G401 (cell line): ENCODE measurements at regions not wholly inside any gene's neighbourhood (a gene's known extent, or its start where the extent isn't known, plus 50 kb on each side); places are given as distances from the start of the nearest gene placed in this dataset.

ENCODE experiments used
- DNase-seq: peaks from one replicate; pipeline ENCODE4 v3.0.0-alpha.2; 2015; ENCODE audit warnings: low spot score
- in situ Hi-C: cut with HindIII; loops from 2 replicates; pipeline ENCODE4 v1.10.0; 2016; ENCODE audit warnings: low sequenced_read_pairs, mixed read lengths

DNA sequence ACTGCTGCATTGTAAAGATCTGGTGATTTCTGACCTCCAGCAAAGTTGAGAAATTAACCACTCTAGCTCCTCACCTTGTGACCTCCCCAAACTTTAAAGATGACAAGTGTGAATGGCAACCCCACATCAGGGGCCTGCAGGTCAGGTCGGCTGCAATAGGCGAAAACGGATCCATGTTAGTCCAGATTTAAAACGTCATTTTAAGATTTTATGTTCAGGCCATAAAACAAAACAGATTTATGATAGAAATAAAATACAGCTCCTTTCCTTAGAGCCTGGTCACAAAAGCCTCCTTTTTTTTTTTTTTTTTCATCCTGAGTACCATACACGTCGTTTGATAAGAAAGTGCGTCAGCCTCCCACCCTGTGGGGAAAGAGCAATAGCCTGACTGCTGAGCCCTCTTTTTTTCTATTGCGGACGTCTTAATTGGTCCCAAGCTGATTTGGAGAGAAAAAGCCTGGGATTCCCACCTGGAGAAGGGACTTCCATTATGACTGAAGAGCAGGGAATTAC is 519.2 kb upstream of the NOX3 start:
- in situ Hi-C loops, result no loop called here
- no peak for DNase-seq

DNA sequence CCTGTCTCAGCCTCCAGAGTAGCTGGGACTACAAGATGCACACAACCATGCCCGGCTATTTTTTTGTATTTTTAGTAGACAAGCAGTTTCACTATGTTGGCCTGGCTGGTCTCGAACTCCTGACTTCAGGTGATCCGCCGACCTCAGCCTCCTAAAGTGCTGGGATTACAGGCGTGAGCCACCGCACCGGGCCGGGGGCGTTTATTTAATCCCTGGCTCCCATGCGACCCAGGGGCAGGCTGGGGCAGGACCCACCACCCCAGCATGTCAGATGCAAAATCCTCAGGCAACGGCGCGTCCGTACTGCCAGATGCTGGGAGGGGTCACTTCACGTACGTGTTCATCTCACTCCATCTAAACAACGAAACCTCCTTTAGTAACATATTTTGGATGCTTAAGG is 518.7 kb upstream of the NOX3 start:
- in situ Hi-C loops, result no loop called here
- no peak for DNase-seq

DNA sequence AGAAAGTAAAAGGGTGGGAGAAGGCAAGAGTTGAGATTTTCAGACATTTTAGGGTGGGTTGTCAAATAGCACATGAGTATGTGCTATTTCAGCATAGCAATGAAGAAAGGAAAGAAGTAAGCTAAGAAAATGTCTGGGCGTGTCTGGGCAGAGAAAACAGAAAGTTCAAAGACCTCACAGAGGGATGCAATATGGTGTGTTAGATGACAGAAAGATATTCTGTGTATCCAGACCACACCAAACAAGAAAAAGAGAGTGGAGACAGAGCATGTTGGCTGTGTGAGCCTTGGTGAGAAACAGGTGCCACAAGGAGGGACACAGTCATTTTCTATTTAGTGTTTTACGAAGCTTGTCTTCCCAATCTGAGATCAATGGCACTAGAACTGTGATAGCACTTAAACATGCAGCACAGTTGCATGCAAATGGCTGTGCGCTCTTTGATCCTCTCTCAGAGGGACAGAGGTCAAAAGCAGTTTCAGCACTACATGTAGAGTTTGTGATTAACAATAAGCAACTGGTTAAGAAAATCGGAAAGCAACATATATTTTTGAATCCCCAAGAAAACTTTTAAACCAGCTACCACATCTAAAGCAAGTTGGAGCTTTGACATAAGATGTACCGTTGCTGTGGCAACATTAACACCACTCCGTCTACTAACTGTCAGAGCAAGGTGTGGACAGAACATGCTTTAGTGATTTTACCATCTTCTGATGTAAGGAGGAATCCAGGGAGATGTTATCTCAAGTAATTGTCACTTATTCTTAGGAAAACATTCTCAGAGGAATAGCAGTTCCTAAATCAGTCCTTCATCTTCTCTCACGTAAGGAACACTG is 515.5 kb upstream of the NOX3 start:
- in situ Hi-C loops, result no loop called here
- no peak for DNase-seq

DNA sequence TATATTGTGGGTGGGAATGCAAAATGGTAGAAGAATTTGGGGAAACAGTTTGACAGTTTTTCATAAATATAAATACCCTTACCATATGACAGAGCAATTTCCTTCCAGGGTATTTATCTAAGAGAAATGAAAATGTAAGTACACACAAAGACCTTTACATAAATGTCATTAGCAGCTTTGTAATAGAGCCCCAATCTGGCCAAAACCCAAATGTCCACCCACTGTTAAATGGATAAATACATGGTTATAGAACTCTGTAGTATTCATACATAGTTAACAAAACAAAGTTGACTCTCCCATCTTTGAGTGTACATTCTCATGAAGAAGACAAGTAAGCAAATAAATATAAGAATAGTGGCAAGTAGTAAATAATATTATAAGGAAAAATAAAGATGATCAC is 514.8 kb upstream of the NOX3 start:
- in situ Hi-C loops, result no loop called here
- DNase-seq, result no peak

DNA sequence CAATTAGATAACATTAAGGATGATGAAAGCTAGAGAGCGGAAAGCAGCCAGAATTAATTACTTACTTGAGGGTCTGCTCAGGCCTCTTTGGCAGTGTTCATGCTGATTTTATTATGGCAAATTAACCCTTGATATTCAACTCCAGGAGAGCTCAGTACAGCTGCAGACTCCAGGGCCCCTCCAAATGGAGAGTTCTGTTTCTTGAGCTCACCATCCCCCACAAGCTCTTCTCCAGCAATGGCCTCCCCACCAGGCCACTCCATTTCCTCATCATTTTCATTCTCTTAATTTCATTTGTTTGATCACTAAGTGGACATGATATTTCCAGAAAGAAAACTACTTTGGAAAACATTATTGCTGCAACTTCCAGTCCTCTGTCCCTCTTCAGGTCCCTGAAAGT is 513.3 kb upstream of the NOX3 start:
- in situ Hi-C loops, result no loop called here
- no peak for DNase-seq

DNA sequence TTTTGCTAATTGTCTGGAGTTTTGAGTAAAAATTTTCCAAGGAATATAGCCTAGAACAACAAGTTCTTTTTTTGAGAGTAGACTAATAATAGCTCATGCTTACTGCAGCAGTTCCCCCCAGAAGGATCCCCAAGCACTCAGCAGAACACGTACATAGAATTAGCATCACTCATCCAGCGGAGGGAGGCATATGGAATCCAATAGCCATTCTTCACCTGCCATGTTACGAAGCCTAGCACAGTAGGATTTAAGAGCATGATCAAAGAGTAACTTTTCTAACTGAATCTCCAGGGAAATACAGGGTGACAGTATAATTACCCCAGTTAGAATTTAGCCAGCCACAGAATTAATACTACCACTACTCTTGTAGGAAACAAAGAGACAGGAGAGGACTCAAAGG is 511.7 kb upstream of the NOX3 start:
- in situ Hi-C loops, result no loop called here
- no peak for DNase-seq

DNA sequence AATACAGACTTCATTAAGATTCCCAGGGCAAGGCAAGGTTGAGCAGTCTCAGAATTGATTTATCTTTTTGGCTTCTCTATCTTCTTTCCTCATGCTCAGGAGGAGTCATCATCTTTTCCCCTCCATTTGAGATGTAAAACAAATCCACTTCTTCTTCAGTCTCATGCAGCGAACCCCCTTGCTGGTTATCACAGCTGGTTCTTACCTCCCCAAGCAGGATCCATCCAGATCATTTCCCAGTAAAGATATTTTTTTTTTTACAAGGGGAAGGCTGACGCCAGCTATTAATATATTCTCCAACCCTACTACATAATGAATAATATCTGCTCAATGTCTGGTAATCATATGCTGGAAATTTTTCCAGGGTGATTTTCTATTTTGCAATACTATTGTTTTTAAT is 508.9 kb upstream of the NOX3 start:
- DNase-seq, result no peak
- in situ Hi-C loops, result no loop called here

DNA sequence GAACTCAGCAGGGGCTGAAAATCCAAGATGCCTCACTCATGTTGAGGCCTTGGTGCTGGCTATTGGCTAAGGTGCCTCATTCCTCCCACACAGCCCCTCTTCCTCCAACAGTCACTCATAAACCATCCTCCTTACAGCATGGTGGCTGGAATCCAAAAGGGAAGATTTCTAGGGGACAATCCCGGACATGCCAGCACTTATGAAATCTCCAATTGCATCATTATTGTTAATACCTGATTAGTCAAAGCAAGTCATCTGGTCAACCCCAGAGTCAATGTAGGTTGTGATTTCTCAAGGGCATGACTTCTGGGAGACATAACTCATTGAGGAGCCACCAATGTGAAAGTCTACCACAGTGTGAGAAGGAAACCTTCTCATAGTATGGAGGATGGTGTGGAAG is 506.6 kb upstream of the NOX3 start:
- no peak for DNase-seq
- in situ Hi-C loops, result no loop called here

DNA sequence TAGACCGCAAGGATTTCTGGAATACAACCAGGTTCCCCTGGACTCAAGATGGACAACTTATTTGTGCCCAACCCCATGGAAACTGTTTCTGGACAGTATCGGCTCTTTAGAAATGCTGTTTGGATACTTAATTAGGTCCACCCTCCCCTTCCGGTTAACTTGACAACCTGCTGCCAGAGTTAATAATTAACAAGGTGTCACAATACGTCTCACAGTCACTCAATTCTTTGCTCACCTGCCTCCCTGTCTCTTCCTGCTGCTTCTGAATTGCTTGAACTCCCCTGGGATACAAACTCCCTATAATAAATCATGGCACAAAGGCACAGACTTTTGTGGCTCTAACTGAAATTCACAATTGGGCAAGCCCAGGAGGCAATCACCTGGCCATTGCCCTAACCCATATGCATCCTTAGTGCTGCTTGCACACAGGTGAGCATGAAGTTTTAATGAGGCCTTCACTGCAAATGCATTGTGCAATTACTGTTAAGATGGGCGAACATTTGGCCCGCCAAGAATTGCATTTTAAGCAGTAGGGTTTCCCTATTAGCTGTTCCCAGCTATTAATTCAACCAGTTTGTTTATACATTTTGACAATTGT is 504.4 kb upstream of the NOX3 start:
- in situ Hi-C loops, result no loop called here
- no peak for DNase-seq

DNA sequence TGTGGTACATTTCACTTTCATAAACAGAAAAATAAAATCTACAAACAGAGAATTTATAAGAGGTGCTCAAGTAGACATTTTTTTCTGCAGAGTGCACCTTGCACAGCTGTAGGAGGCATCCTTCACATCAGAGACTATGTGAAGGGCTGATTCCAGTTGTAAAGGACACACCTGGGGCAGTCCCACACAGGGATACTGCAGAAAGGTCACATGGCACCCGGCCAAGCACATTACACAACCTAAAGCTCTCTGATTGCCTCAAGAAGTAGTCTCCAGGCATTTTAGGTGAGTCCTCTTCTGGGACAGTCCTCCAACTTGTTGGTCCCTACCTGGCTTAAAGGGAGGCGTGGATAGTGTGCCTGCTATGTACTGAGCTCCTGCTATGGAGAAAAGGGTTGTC is 502.9 kb upstream of the NOX3 start:
- in situ Hi-C loops, result no loop called here
- DNase-seq, result no peak

DNA sequence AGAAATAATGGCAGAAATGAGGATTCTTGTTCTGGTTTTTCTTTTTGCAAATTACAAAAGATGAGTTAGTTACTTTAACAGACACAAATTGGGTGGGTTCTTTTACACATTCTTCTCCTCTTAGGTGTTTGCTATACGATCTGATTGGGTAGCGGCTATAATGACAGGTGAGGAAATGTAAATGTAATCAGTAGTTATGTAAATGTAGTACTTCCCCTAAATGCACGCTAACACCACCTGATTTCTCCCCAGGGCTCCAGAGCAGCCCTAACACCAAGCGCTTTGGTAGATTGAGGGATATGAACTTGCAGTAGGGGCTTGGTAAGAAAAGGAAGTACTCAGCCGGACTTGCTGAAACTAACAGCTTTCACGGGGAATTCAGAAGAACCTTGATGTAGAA is 499.4 kb upstream of the NOX3 start:
- no peak for DNase-seq
- in situ Hi-C loops, result no loop called here

DNA sequence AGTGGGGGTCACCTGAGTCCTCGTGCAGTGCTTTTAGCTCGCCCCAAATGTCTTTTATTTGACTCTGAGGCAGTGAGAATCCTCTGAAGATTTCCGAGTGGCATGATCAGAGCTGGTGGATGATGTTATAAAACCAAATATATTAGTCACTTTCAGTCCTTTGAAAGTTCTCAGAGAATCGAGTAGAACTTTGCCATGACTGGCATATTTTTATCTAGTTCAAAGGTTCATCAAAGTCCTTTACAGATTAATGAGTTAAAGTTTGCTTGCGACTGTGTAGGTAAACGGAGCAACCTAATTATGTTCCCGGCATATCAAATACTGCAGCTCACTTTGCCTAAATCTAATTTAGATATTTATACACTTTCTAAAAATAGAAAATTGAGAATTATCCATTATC is 498.5 kb upstream of the NOX3 start:
- no peak for DNase-seq
- in situ Hi-C loops, result no loop called here

DNA sequence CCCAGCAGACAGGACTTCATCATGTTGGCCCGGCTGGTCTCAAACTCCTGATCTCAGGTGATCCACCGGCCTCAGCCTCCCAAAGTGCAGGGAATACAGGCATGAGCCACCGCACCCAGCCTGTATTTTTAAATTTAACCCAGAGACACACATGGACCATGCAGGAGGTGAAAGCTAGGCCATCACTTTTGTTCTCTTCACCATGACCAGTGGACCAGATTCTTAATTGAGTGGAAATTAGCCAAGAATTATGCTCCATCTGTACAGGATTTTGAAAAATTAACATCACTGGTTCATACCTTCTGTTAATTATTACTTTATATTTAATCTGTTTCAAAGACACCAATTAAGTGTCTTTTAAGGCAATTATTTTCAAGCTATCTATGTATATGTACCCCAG is 493.6 kb upstream of the NOX3 start:
- in situ Hi-C loops, result no loop called here
- peak; percentile 77 for DNase-seq

DNA sequence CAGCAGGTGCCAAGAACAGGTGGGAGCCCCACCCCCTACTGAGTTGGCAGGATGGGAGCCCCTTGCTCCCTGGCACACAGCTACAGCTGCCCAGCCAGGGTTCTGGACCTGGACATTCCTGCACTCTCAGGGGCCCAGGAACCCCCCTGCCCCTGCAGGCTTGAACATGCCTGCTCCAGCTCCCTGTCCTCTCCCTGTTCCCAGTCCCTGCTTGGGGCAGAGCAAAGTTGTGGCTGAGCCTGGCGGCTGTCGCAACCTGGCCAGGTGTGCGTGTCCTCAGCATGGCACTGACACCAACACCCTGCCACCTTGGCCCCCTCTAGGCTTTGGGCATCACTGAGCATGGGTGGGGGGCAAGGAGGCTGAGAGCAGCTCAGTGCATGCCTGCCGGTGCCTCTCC is 491.2 kb upstream of the NOX3 start:
- DNase-seq, result no peak
- in situ Hi-C loops, result no loop called here

DNA sequence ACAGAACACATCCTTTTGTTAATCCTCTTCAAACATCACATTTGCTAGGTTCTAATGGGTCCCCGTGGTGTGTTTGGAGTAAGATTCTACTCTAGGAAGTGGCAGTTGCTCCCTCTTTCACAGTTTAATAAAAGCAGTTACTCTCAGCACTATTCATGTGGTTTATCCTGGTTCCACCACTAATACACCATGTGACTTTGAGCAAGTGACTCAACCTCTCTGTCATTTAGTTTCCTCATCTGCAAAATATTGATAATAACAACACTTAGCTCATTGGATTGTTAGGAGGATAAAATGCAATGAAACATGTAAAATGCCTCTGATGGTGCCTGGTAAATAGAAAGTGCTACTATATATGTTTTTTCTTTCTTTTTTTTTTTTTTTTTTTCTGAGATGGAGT is 488.0 kb upstream of the NOX3 start:
- in situ Hi-C loops, result no loop called here
- DNase-seq, result no peak

DNA sequence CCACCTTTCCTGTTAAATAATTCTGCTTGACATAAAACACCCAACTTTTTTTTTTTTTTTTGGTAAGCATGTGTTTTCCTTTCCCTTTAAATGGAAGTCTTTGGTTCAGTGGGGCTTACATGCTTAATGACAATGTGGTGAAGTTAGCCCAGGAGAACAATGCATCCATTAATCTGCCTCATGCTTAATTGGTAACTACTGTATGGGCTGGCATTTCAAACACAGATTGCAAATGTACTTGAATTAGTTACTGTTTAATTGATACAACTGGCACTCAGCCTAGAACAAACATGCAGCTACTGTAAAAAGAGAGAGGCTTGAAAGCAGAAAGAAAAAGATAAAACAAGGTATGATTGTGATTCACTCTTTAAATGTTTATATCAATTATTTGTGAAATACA is 483.6 kb upstream of the NOX3 start:
- in situ Hi-C loops, result no loop called here

DNA sequence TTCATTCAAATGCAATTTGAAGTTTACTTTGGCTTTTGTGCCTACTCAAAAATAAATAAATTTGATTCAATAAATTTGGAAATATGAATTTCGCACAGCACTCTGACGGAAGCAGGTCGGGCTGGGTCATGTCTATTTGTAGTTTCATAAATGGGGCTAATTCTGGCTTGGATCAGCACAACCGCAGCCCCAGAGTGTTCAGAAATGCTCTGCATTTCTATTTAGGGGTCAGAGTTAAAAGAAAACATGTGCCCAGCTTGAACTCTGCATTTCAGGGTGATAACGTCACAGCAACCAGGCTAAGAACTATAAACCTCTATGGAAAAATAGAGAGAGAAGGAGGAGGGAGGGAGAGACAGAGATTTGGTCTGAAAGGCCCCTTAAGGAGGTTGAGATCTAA is 480.9 kb upstream of the NOX3 start:
- in situ Hi-C loops, result no loop called here
- no peak for DNase-seq

More for the DNA sequence above, 483.6 kb upstream of the NOX3 start:
- no peak for DNase-seq

DNA sequence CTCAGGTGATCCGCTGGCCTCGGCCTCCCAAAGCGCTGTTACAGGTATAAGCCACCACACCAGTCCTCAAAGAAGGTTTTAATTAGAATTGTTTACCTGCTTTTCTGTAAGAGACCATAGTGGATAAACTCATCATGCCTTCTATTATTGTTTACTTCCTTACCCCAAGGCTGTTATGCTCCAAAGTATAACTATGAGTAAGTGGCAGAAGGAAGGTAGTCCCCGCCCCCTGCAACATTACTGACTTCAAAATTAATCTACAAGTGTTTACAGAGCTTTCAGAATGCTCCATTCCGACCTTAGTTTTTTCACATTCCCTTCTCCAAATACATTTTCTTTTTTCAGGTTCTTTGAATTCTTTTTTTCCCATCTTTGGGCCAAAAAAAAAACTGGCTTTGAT is 480.5 kb upstream of the NOX3 start:
- in situ Hi-C loops, result no loop called here
- no peak for DNase-seq

DNA sequence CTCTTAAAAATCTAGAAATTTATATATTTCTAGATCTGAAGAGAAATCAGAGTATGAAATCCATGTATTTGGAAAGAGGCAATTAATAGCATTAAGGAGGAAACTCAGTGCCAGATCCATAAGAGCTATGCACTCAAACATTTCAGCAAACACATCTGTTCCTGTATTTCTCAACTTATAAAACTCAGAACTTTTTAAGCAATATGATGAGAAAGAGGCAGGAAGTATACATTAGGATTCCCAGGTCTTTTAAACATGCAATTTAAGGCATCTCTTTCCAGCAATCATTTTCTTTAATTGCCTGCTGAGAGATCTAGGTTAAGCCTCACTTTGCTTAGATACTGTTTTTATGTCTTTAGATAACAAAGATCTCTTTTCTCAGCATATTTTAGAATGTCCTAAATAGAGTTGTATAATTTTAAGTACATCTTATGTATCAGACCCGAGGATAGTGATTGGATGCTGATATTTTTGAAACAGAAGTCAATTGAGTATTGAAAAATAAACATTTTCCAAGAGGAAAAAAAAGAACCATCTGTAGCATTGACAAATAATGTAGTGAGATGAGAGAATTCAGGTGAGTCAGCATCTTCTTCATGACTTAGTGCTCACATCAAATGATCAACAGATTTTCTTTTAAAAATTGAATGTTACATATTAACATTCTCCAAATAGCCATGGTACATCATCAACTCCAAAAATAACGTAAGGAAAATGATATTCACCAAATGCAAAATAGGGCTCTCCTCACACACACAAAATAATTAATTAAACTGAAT is 461.4 kb upstream of the NOX3 start:
- in situ Hi-C loops, result no loop called here
- no peak for DNase-seq

DNA sequence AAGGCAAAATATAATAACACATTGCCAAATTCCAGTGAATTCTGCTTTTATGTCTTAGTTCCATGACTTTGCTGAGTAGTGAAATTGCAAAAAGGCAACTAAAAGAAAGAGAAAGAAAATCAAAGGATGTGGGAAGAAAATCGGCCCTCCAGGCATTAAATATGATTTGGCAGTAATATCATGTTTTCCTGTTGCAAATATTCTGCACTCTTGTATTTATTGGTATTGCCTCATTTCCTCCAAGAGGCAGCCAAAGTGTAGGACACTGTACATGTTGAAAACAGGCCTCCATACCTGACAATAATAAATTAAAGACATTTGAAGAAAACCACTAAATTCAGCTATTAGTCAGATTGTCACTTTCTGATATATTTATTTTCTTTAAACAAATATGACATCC is 460.0 kb upstream of the NOX3 start:
- DNase-seq, result no peak
- in situ Hi-C loops, result no loop called here
